GM18498 (cell line): ENCODE measurements at regions not wholly inside any gene's neighbourhood (a gene's known extent, or its start where the extent isn't known, plus 50 kb on each side); places are given as distances from the start of the nearest gene placed in this dataset.

Experiments
- ATAC-seq: cut with Tn5 transposase; IDR thresholded peaks from one replicate; pipeline ENCODE4 v1.9.1; 2021; ENCODE audit warnings: mild to moderate bottlenecking, moderate library complexity; ENCODE audit not compliant: unreplicated experiment

GRCh38 chr6:44701637-44702101, 314.2 kb downstream of the CDC5L start:
- ATAC-seq: no peak

DNA sequence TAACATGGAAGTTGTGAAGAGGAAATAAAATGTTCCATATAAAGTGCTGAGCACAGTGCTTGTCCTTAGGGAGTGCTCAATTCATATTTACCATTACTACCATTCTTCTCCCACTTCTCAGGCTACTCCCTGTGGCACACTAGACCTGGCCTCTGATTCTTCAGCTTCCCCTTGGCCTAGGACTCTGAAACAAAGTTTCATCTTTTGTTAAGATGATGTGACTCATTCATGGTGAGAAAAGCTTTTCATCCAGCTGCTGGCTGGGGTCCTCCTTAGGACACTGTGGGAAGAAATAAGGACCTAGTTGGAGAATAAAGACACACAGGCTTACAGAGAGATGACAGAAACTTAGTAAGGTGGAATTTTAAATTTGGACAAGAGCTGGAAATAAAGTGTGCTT, 314.8 kb downstream of the CDC5L start:
- no peak for ATAC-seq

DNA sequence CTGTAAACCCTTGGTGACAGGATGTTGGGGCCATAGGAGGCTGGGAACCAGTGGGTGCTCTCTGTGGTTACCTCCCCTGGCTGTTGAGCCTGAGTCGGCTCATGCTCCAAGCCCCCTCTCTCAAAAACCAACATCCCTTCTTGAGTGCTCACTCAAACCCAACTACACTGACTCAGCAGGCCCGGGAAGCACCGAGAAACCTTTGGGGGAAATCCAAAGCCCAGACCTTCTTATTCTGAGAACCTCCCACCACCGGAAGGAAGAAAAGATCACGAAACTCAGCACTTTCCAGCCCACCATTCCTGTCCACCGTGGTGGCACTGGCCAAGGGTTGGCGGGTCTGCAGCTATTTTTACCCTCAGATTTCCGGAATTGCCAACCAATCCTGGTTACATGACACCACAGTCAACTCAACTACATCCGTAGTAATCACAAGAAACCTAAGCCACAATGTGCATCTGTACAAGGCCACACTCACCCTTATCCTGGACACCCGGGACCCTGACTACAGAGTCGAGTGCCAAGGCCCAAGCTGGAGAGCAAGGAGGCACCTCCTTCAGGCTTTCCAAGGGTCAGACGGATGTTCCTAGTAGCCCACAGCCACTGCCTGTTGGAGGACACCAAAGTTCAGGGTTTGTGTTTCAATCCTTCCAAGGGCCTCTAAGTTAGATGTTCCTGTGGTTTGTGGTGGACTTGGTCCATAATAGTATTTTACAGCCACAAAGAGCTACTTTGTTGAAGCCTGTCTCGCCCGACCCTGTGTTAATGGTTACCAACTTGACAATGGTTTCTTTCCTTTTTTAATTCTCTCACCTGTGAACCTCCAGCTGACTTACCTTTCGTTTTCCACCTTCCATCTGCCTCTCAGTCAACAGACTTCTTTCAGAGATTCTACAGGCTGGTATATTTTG, 317.0 kb downstream of the CDC5L start:
- ATAC-seq: no peak

GRCh38 chr6:44705596-44705995, 318.1 kb downstream of the CDC5L start:
- no peak for ATAC-seq

GRCh38 chr6:44706011-44706410, 318.5 kb downstream of the CDC5L start:
- ATAC-seq: no peak

DNA sequence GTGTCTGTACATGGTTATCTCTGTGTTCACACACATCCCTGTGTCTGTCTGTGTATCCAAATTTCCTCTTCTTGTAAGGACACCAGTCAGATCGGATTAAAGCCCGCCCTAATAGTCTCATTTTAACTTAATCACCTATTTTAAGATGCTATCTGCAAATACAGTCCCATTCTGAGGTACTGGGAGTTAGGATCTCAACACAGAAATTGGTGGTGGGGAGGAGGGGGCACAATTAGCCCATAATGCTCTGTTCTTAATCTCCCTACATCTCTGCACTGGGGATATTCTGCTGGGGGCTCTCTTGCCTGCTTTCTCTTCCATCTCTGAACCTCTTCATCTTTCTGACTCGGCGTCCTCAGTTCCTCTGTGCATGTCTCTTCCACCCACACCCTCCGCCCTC, 320.7 kb downstream of the CDC5L start:
- no peak for ATAC-seq

DNA sequence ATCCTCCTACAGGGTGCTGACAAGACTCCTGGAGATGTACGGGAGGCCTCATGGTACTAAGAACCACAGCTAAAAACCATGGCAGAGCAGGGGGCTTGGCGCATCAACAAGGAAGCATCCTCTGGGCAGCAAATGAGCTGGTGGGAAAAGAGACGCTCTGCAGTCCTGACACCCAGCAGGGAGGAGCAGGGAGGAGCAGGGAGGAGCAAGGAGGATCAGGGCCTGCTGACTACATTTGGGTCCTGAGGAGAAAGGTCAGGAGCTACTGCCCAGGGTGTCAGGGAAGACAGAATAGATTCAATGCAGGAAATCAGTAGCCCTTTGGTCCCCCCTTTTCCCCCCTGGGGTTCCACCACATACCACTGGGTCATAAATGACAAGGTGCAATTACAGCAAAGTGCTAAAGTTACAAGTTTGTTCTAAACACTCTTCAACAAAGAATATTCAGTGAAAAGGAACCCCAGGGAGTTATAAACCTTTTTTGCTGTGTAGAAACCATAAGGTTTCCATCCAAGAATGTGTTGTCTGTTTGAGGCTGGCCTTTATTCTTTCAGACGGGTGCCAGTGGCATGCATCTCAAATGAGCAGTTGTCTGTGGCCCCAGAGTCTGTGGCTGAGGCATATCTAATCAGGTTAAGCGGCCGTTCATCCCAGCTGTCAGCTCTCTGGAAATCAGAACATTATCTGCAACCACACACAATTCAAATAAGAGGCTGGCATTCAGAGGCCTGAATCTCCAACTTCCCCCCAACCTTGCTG, 325.0 kb downstream of the CDC5L start:
- no peak for ATAC-seq

DNA sequence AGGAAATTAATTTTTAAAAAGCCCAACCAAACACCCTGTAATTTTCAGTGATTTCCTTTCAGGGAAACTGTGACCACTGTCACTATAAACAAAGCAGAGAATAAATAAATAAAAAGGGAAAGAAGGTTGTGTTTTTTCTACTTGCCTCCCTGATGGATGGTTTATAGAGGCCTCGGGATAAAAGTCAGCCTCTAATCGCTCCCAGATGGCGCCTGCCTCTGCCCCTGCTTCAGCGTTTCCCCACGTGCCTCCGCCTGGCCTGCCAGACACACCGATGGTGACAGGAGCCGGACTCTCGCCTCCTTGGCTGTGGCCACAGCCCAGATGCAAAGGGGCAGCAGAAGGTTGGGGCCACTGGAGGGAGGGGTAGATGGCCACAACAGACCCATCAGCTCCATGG, 327.7 kb downstream of the CDC5L start:
- no peak for ATAC-seq

DNA sequence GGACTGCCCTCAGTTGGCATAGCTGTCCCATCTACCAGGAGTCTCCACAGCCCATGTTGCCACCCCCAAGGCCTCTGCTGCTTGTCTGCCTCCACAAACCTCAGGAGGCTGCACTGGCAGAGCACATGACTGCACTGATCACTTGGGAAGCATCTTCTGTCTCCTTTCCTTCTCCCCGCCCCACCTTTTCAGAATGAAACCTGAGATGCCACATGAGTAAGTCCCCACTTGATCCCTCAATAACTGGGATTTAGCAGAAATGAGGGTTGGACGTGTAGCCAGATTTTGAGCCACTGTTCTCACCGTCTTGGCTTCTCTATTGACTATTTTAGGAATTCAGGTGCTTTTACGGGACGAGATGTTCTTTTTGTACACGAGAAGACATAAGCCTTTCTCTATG, 328.4 kb downstream of the CDC5L start:
- no peak for ATAC-seq

GRCh38 chr6:44717431-44717830, 329.9 kb downstream of the CDC5L start:
- no peak for ATAC-seq

DNA sequence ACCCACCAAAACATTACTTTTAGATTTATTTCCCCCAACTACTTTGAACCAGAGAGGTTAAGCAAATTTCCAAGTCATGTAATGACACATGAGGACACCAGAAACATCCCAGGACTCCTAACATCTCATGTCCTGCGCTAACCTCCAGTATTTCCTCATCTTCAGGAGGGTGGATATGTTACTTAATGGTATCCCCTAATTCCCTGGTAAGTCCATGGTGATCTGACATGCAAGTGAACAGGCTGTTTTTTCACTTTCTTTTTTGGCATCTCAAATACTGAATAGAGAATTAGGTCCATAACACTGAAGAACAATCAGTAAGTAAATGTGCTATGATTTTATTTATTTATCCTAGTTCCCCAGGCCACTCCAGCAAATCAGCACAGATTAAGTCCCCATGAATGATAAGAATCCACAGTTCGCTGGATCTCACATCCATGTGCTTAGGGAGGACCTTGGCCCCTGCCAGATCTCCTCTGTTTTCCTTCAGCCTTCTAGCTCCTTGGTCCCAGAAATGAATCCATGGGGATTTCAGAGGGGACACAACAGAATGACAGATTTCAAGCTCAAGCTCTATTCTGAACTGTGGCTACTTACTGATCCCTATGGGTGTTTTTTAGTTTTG, 334.6 kb downstream of the CDC5L start:
- ATAC-seq: no peak

- ATAC-seq: no peak
These were observed 335.2 kb downstream of the CDC5L start for GRCh38 chr6:44722736-44723135.

- ATAC-seq: no peak
These were observed 336.1 kb downstream of the CDC5L start for GRCh38 chr6:44723439-44724197.

DNA sequence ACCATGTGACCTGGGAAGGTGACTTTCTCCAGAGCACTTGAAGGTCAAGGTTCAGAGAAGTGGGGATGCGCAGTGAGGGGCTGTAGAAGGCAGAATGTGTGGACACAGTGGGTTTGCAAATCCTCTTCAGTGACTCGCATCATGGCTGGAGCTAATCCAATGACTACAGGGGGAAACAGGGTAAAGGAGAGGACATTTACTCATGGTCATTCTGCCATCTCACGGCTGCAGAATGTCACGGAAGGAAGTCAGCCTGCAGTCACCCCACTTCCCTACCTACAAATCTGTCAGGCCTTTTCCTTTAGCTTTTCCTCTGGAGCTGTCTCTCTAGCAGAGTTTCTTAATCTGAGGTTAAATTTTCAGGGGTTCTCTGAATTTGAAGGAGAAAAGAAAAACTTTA, 337.6 kb downstream of the CDC5L start:
- ATAC-seq: no peak

- no peak for ATAC-seq
These were observed 340.4 kb downstream of the CDC5L start for GRCh38 chr6:44727651-44728630.

DNA sequence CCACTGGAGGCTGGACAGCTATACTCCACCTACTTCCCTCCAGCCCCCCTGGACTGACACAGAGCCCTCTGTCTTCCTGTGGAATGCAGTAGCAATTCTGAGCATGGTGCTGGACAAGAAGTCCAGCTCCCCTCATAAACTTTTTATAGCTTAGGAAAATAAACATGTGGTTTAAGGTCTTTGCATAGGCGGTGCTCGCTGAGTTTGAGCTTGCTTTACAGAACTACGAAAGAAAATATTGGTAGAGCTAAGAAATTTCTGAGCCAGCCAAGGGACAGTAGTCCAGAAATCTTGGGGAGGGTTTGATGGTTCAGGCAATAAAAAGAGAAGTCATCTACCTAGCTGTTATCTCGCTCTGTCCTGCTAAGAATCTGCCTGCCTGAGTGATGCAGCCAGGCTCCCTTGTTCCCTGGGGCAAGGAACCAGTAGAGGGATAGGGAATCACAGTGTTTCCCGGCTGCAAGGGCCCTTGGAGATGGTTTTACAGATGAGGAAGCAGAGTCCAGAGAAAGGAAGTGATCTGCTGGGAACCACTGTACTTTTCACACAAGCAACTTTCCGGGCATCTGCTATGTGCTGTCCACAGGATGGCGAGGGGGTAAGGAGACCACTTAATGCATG, 343.4 kb downstream of the CDC5L start:
- no peak for ATAC-seq

- ATAC-seq: no peak
These were observed 344.1 kb downstream of the CDC5L start for GRCh38 chr6:44731485-44732095.

GRCh38 chr6:44732243-44732642, 344.7 kb downstream of the CDC5L start:
- no peak for ATAC-seq

- ATAC-seq: no peak
These were observed 345.6 kb downstream of the CDC5L start for GRCh38 chr6:44733126-44733525.
